ENCODE measurements at regions not wholly inside any gene's neighbourhood (a gene's known extent, or its start where the extent isn't known, plus 50 kb on each side); places are given as distances from the start of the nearest gene placed in this dataset.

DNA sequence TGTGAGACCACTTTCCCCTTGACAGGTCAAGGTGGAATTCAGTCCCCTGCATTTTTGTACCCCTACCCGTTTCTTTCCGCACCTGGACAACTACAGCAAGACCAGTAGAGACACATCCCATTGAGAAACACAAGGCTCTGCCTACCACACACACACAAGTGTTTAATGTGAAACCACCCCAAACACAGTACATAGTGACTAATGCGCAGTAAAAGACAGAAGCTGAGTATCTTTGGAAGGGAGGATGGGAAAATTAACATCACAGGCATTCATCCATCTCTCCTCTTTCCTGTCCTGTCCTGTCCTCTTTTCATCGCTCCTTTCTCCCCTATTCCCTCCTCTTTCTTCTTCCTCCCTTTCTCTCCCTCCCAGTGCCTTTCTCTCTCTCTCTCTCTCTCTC is 64.8 kb downstream of the SCN11A start:
- H3K27me3 ChIP-seq (ENCODE audit: control insufficient read depth in 1 of 2, insufficient read depth in 2 of 2, low read length in 1 of 2): no peaks in the 10 kb centered on the region
- H3K27ac ChIP-seq (ENCODE audit: low read depth in 1 of 2, low read length in 2 of 2): no peak overlapping the region
- no peak for ATAC-seq (ENCODE audit: low FRiP score)
- no peak overlapping the region for H3K4me3 ChIP-seq (ENCODE audit: low read length in 2 of 2)
- no peaks in the 10 kb centered on the region for H3K36me3 ChIP-seq (ENCODE audit: control insufficient read depth in 1 of 2, insufficient read depth in 2 of 2, low read length in 1 of 2)
- intact Hi-C loops (cut with DNase I): no loop called here
- no peak for DNase-seq
- H3K4me1 ChIP-seq (ENCODE audit: control insufficient read depth in 1 of 2, insufficient read depth in 2 of 2, low read length in 2 of 2): no peaks in the 10 kb centered on the region
- 91 to 93% methylated on average over 4 of the region's 4 CpGs for WGBS, 2 donors
- H3K9me3 ChIP-seq (ENCODE audit: control insufficient read depth, low read length): no peaks in the 10 kb centered on the region

DNA sequence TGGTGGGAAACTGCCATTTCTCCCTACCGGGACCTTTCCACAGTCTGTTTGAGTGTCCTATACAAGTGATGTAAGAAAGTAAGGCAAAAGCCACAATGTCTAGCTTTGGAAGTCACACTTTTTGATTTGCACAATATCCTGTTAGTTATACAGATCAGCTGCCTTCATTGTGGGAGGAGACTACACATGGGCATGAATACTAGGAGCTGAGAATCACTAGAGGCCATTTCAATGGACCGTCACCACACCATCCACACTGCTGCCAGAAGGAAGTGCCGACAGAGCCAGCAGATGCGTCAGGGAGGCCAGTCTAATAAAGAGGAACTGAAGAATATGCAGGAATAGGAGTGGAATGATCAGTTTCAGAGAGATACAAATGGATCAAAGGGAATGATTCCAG is 65.8 kb downstream of the SCN11A start:
- Histone ChIP-seq H3K4me3 (ENCODE audit: low read length in 2 of 2) (no peak overlapping the region), H3K27ac (ENCODE audit: low read depth in 1 of 2, low read length in 2 of 2) (no peak overlapping the region), H3K27me3 (ENCODE audit: control insufficient read depth in 1 of 2, insufficient read depth in 2 of 2, low read length in 1 of 2) (no peaks in the 10 kb centered on the region), H3K36me3 (ENCODE audit: control insufficient read depth in 1 of 2, insufficient read depth in 2 of 2, low read length in 1 of 2) (no peaks in the 10 kb centered on the region), H3K4me1 (ENCODE audit: control insufficient read depth in 1 of 2, insufficient read depth in 2 of 2, low read length in 2 of 2) (no peaks in the 10 kb centered on the region), H3K9me3 (ENCODE audit: control insufficient read depth, low read length) (no peaks in the 10 kb centered on the region)
- ATAC-seq (ENCODE audit: low FRiP score): no peak
- WGBS, 2 donors: 83 to 84% methylated on average over 4 of the region's 4 CpGs
- intact Hi-C loops (cut with DNase I): no loop called here
- DNase-seq: peak in 1 of 2 donors; percentile 56

DNA sequence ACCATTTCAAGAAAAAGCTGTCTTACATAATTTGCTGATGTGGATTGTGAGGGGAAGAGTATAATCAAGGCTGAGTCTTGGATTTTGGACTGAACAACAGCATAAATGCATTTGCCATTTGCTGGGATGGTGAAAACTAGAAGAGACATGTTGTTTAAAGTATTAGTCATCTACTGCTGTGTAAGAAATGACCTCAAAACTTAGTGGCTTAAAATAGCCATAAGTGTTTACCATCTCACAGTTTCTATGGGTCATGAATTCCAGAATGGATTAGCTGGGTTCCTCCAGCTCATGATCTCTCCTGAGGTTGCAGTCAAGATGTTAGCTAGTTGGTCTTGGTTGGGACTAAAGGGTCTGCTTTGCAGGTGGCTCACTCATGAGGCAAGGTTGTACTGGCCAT is 66.2 kb downstream of the SCN11A start:
- intact Hi-C loops (cut with DNase I): no loop called here
- ATAC-seq (ENCODE audit: low FRiP score) (no peak), DNase-seq (no peak)
- H3K27me3 ChIP-seq (ENCODE audit: control insufficient read depth in 1 of 2, insufficient read depth in 2 of 2, low read length in 1 of 2): no peaks in the 10 kb centered on the region
- H3K9me3 ChIP-seq (ENCODE audit: control insufficient read depth, low read length): no peaks in the 10 kb centered on the region
- no peak overlapping the region for H3K27ac ChIP-seq (ENCODE audit: low read depth in 1 of 2, low read length in 2 of 2)
- no peaks in the 10 kb centered on the region for H3K4me1 ChIP-seq (ENCODE audit: control insufficient read depth in 1 of 2, insufficient read depth in 2 of 2, low read length in 2 of 2)
- no peaks in the 10 kb centered on the region for H3K36me3 ChIP-seq (ENCODE audit: control insufficient read depth in 1 of 2, insufficient read depth in 2 of 2, low read length in 1 of 2)
- H3K4me3 ChIP-seq (ENCODE audit: low read length in 2 of 2): no peak overlapping the region

DNA sequence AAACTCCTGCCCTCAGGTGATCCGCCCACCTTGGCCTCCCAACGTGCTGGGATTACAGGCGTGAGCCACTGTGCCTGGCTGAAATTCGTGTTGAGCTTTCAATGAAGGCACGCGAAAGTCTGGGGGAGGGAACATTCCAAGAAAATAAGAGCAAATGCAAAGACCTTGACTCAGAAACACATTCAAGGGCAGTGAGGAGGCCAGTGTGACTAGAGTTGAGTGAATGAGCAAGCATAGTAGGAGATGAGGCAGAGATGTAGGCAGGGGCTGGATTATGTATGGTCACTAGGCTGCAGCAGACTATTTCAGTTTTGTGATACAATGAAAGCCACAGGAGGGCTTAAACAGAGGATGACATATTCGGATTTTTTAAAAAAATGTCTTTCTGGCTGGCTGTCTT is 67.0 kb downstream of the SCN11A start:
- no peak overlapping the region for H3K4me3 ChIP-seq (ENCODE audit: low read length in 2 of 2)
- ATAC-seq (ENCODE audit: low FRiP score): no peak
- H3K9me3 ChIP-seq (ENCODE audit: control insufficient read depth, low read length): no peaks in the 10 kb centered on the region
- intact Hi-C loops (cut with DNase I): no loop called here
- H3K36me3 ChIP-seq (ENCODE audit: control insufficient read depth in 1 of 2, insufficient read depth in 2 of 2, low read length in 1 of 2): no peaks in the 10 kb centered on the region
- H3K27ac ChIP-seq (ENCODE audit: low read depth in 1 of 2, low read length in 2 of 2): no peak overlapping the region
- no peaks in the 10 kb centered on the region for H3K4me1 ChIP-seq (ENCODE audit: control insufficient read depth in 1 of 2, insufficient read depth in 2 of 2, low read length in 2 of 2)
- no peaks in the 10 kb centered on the region for H3K27me3 ChIP-seq (ENCODE audit: control insufficient read depth in 1 of 2, insufficient read depth in 2 of 2, low read length in 1 of 2)
- 78 to 81% methylated on average over 7 of the region's 7 CpGs for WGBS, 2 donors
- no peak for DNase-seq

DNA sequence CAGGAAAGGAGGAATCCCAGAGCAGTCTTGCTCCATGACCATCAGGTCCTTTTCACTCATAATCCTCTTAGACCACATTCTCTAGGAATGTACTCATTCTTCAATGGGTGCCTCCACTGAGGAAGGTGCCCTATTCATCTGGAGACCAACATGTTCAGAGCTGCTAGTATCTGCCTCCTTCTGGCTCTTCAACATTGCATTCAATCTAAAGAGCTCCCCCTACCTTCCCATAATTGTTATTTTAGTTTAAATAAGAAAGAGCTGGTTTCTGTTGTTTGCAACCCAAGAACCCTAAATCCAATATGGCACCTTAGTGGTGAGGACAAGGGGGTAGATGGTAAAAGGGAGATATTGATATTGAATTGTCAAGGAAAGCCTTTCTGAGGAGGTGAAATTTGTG is 67.6 kb downstream of the SCN11A start:
- H3K27ac ChIP-seq (ENCODE audit: low read depth in 1 of 2, low read length in 2 of 2): no peak overlapping the region
- H3K27me3 ChIP-seq (ENCODE audit: control insufficient read depth in 1 of 2, insufficient read depth in 2 of 2, low read length in 1 of 2): no peaks in the 10 kb centered on the region
- no peak for ATAC-seq (ENCODE audit: low FRiP score)
- no peaks in the 10 kb centered on the region for H3K36me3 ChIP-seq (ENCODE audit: control insufficient read depth in 1 of 2, insufficient read depth in 2 of 2, low read length in 1 of 2)
- H3K4me3 ChIP-seq (ENCODE audit: low read length in 2 of 2): no peak overlapping the region
- H3K4me1 ChIP-seq (ENCODE audit: control insufficient read depth in 1 of 2, insufficient read depth in 2 of 2, low read length in 2 of 2): no peaks in the 10 kb centered on the region
- no peaks in the 10 kb centered on the region for H3K9me3 ChIP-seq (ENCODE audit: control insufficient read depth, low read length)
- intact Hi-C loops (cut with DNase I): no loop called here
- DNase-seq: no peak

DNA sequence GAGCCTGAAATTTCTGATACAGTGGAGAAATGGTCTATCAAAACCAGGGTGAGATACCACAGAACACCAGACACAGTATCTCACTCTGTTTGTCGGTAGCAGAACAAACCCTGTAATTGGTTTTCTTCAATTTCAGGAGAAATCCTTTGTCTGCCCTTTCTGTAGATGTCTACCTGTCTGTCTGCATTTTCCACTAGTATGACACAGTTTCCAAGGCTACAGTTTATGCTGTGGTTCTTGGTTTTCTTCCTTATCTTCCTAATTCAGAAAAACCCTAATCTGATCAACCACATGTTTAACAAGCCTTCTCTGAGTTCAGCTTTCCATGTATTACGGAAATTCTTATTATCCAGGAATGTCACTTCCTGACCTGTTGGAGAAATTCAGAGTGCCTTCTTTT is 70.8 kb downstream of the SCN11A start:
- H3K36me3 ChIP-seq (ENCODE audit: control insufficient read depth in 1 of 2, insufficient read depth in 2 of 2, low read length in 1 of 2): no peaks in the 10 kb centered on the region
- H3K4me3 ChIP-seq (ENCODE audit: low read length in 2 of 2): no peak overlapping the region
- no peaks in the 10 kb centered on the region for H3K4me1 ChIP-seq (ENCODE audit: control insufficient read depth in 1 of 2, insufficient read depth in 2 of 2, low read length in 2 of 2)
- no peak overlapping the region for H3K27ac ChIP-seq (ENCODE audit: low read depth in 1 of 2, low read length in 2 of 2)
- ATAC-seq (ENCODE audit: low FRiP score) (no peak), DNase-seq (no peak)
- no peaks in the 10 kb centered on the region for H3K9me3 ChIP-seq (ENCODE audit: control insufficient read depth, low read length)
- 75 to 84% methylated on average over 2 of the region's 2 CpGs for WGBS, 2 donors
- H3K27me3 ChIP-seq (ENCODE audit: control insufficient read depth in 1 of 2, insufficient read depth in 2 of 2, low read length in 1 of 2): no peaks in the 10 kb centered on the region
- intact Hi-C loops (cut with DNase I): no loop called here

DNA sequence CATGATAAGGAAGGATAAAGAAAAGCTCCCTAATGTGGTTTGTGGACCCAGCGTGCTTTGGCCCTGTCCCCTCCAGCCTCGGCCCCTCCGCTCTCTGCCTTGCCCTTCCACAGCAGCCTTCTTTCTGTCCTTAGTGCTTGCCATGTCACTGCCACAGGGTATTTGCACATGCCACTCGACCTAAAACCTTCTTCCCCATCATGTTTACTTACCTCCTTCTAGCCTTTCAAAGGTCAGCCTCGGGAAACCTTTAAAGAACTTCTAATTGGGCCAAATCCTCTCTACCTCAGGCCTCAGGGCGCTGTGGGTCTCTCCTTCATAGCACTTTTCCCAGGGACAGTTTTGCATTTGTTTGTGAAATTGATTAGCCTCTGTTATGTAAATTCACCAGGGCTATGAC is 73.0 kb downstream of the SCN11A start:
- 76 to 79% methylated on average over 6 of the region's 6 CpGs for WGBS, 2 donors
- no peaks in the 10 kb centered on the region for H3K27me3 ChIP-seq (ENCODE audit: control insufficient read depth in 1 of 2, insufficient read depth in 2 of 2, low read length in 1 of 2)
- H3K27ac ChIP-seq (ENCODE audit: low read depth in 1 of 2, low read length in 2 of 2): no peak overlapping the region
- ATAC-seq (ENCODE audit: low FRiP score) (no peak), DNase-seq (no peak)
- no peak overlapping the region for H3K4me3 ChIP-seq (ENCODE audit: low read length in 2 of 2)
- no peaks in the 10 kb centered on the region for H3K9me3 ChIP-seq (ENCODE audit: control insufficient read depth, low read length)
- H3K36me3 ChIP-seq (ENCODE audit: control insufficient read depth in 1 of 2, insufficient read depth in 2 of 2, low read length in 1 of 2): no peaks in the 10 kb centered on the region
- no peaks in the 10 kb centered on the region for H3K4me1 ChIP-seq (ENCODE audit: control insufficient read depth in 1 of 2, insufficient read depth in 2 of 2, low read length in 2 of 2)
- intact Hi-C loops (cut with DNase I): no loop called here

DNA sequence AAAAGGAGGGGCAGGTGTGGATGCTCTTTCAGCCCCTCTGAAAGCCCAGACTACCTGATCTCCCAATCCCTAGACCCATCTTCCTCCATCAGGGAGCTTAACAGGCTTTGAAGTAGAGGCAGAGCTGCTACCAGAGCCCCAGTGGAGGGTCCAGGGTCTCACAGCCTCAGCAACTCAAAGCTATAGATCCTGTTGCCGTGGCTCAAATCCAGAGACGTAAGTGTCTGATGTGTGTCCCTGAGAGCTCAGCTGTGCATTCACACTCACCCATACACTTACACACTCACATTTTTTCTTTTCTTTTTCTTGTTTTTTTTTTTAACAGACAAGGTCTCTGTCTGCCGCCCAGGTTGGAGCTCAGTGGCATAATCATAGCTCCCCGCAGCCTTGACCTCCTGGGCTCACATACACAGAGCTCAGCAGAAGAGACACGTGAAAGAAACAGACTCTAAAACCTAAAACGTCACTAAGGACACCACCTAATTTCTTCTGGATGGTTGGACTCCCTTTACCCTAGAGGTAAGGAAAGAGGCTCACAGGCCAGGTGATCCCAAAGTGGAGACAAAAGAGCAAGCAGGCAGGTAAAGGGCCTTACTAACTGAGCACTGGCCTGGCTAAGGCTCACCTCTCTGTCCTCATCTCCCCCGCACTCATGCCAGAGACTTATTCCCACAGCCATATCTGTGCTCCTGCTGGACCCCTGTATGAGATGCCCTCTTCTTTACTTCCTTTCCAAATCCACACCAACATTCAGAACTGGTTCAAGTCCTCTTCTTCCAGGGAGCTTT is 80.7 kb downstream of the SCN11A start:
- no peaks in the 10 kb centered on the region for H3K9me3 ChIP-seq (ENCODE audit: control insufficient read depth, low read length)
- DNase-seq (no peak), ATAC-seq (ENCODE audit: low FRiP score) (no peak)
- WGBS, 2 donors: 85 to 86% methylated on average over 7 of the region's 7 CpGs
- no peaks in the 10 kb centered on the region for H3K27me3 ChIP-seq (ENCODE audit: control insufficient read depth in 1 of 2, insufficient read depth in 2 of 2, low read length in 1 of 2)
- H3K36me3 ChIP-seq (ENCODE audit: control insufficient read depth in 1 of 2, insufficient read depth in 2 of 2, low read length in 1 of 2): no peaks in the 10 kb centered on the region
- no peaks in the 10 kb centered on the region for H3K4me1 ChIP-seq (ENCODE audit: control insufficient read depth in 1 of 2, insufficient read depth in 2 of 2, low read length in 2 of 2)
- intact Hi-C loops (cut with DNase I): no loop called here
- H3K27ac ChIP-seq (ENCODE audit: low read depth in 1 of 2, low read length in 2 of 2): no peak overlapping the region
- H3K4me3 ChIP-seq (ENCODE audit: low read length in 2 of 2): no peak overlapping the region

DNA sequence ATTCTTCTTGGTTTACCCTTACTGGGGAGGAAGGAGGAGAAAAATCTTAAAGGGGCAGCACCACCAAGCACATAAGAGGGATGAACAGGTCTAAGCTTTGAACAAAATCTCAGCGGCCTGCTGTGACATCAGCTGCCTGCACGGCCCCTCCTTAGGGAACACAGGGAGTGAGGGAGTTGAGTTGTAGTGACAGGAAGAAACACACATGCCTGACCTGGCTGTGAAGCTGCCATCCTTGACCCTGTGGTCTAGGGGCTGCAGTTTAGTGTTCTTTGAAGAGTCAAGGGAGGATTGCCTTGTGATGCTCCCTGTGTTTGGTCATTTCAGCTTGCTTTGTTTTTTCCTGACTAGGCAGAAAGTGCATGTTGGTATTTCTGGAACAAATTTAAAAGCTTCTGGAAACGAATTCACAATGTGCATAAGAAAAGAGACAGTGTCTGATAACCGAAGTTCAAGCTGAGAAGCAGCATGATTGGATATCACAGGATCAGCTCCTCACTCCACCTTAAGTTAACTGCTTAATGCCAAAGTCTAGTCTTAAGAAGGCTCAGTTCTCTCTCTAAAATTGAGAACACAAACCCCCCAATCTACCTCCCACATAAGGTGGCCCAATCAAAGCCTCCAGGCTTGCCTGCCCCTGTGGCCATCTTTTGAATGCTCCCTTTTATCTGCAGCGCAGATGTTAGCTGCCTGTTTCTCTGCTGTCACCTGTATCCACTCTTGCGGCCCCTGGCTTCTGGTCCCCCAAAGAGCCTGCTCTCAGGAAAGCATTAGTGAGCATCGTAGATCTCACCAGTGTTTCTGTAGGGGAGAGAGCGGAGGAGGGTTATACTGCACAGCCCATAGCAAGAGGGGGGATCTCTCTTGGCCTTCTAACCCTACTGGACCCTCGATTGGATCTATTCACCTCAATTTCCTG is 82.2 kb downstream of the SCN11A start:
- intact Hi-C loops (cut with DNase I): no loop called here
- no peak for ATAC-seq (ENCODE audit: low FRiP score)
- no peaks in the 10 kb centered on the region for H3K9me3 ChIP-seq (ENCODE audit: control insufficient read depth, low read length)
- H3K36me3 ChIP-seq (ENCODE audit: control insufficient read depth in 1 of 2, insufficient read depth in 2 of 2, low read length in 1 of 2): no peaks in the 10 kb centered on the region
- WGBS, 2 donors: 47 to 53% methylated on average over 9 of the region's 9 CpGs
- DNase-seq: no peak
- H3K4me3 ChIP-seq (ENCODE audit: low read length in 2 of 2): no peak overlapping the region
- H3K4me1 ChIP-seq (ENCODE audit: control insufficient read depth in 1 of 2, insufficient read depth in 2 of 2, low read length in 2 of 2): no peaks in the 10 kb centered on the region
- no peaks in the 10 kb centered on the region for H3K27me3 ChIP-seq (ENCODE audit: control insufficient read depth in 1 of 2, insufficient read depth in 2 of 2, low read length in 1 of 2)
- H3K27ac ChIP-seq (ENCODE audit: low read depth in 1 of 2, low read length in 2 of 2): no peak overlapping the region

All from aorta (tissue), 5 donors.